Colonic mucosa (tissue), 4 donors: ENCODE measurements at regions not wholly inside any gene's neighbourhood (a gene's known extent, or its start where the extent isn't known, plus 50 kb on each side); places are given as distances from the start of the nearest gene placed in this dataset.

Experiments used
- DNase-seq: peaks from one replicate; pipeline ENCODE4 v3.0.0-alpha.2; 2020
- H3K27ac ChIP-seq: fragments of 200-600 bp; one replicate; pipeline ENCODE4 v1.8.0; 2021
- H3K27me3 ChIP-seq: fragments of 200-600 bp; one replicate; pipeline ENCODE4 v1.8.0; 2021
- H3K36me3 ChIP-seq: fragments of 200-600 bp; one replicate; pipeline ENCODE4 v1.8.0; 2021
- H3K4me1 ChIP-seq: fragments of 200-600 bp; one replicate; pipeline ENCODE4 v1.8.0; 2021; ENCODE audit warnings: mild to moderate bottlenecking
- H3K4me3 ChIP-seq: fragments of 200-600 bp; one replicate; pipeline ENCODE4 v1.8.0; 2021
- H3K9ac ChIP-seq, 2 donors: one replicate each; pipeline ENCODE4 v1.7.0; 2013; ENCODE audit warnings: control low read depth in 2 of 2, low read depth in 2 of 2, low read length in 2 of 2
- H3K9me3 ChIP-seq: fragments of 200-600 bp; one replicate; pipeline ENCODE4 v1.8.0; 2021
- CTCF ChIP-seq: fragments of 200-600 bp; IDR thresholded peaks from one replicate; pipeline ENCODE4 v1.8.0; 2022; ENCODE audit warnings: antibody characterized with exemption, mild to moderate bottlenecking
- intact Hi-C: fragments of 100-400 bp; cut with DNase I; formaldehyde crosslinking; loops from one replicate; pipeline ENCODE4 v1.14.1; 2022
- donor health status: healthy.
- donor health status: DM: no; HTN: no; CAD: no.
- donor health status: DM: no; HTN: no; CAD: no.

- Histone ChIP-seq H3K9me3 (no peaks in the 10 kb centered on the region), H3K27ac (no peak overlapping the region), H3K4me1 (no peaks in the 10 kb centered on the region), H3K36me3 (no peaks in the 10 kb centered on the region), H3K4me3 (no peak overlapping the region), H3K27me3 (no peaks in the 10 kb centered on the region), H3K9ac (no peak overlapping the region)
- intact Hi-C loops, result no loop called here
- no peak for DNase-seq
- TF ChIP-seq CTCF, result no peak
Measured at GRCh38 chr12:127813147-127813546, 453.8 kb upstream of the TMEM132C start.

GRCh38 chr12:127819056-127819455, 447.9 kb upstream of the TMEM132C start:
- intact Hi-C loops, result no loop called here
- no peak for TF ChIP-seq CTCF
- H3K4me1 ChIP-seq, result no peaks in the 10 kb centered on the region
- H3K36me3 ChIP-seq, result no peaks in the 10 kb centered on the region
- H3K9me3 ChIP-seq, result no peaks in the 10 kb centered on the region
- no peak overlapping the region for H3K27ac ChIP-seq
- no peak overlapping the region for H3K4me3 ChIP-seq
- no peak for DNase-seq
- no peaks in the 10 kb centered on the region for H3K27me3 ChIP-seq
- no peak overlapping the region for H3K9ac ChIP-seq

- Histone ChIP-seq H3K9me3 (no peaks in the 10 kb centered on the region), H3K9ac (no peak overlapping the region), H3K4me3 (no peak overlapping the region), H3K27me3 (no peaks in the 10 kb centered on the region), H3K36me3 (no peaks in the 10 kb centered on the region), H3K4me1 (no peaks in the 10 kb centered on the region), H3K27ac (no peak overlapping the region)
- TF ChIP-seq CTCF, result no peak
- intact Hi-C loops, result no loop called here
- DNase-seq, result no peak
Measured at GRCh38 chr12:127820271-127820670, 446.7 kb upstream of the TMEM132C start.

GRCh38 chr12:127820846-127821245, 446.1 kb upstream of the TMEM132C start:
- H3K27ac ChIP-seq, result no peak overlapping the region
- H3K4me1 ChIP-seq, result no peaks in the 10 kb centered on the region
- H3K9me3 ChIP-seq, result no peaks in the 10 kb centered on the region
- DNase-seq, result no peak
- no peaks in the 10 kb centered on the region for H3K27me3 ChIP-seq
- H3K4me3 ChIP-seq, result no peak overlapping the region
- TF ChIP-seq CTCF, result no peak
- no peaks in the 10 kb centered on the region for H3K36me3 ChIP-seq
- intact Hi-C loops, result no loop called here
- H3K9ac ChIP-seq, result no peak overlapping the region

- no peak for TF ChIP-seq CTCF
- Histone ChIP-seq H3K36me3 (no peaks in the 10 kb centered on the region), H3K27ac (no peak overlapping the region), H3K27me3 (no peaks in the 10 kb centered on the region), H3K4me3 (no peak overlapping the region), H3K9ac (no peak overlapping the region), H3K4me1 (no peaks in the 10 kb centered on the region), H3K9me3 (no peaks in the 10 kb centered on the region)
- intact Hi-C loops, result no loop called here
- DNase-seq, result no peak
Measured at GRCh38 chr12:127822809-127823411, 444.1 kb upstream of the TMEM132C start.
